GM10266 (cell line): ENCODE measurements at regions not wholly inside any gene's neighbourhood (a gene's known extent, or its start where the extent isn't known, plus 50 kb on each side); places are given as distances from the start of the nearest gene placed in this dataset.

Experiments
- DNase-seq: peaks from one replicate; pipeline ENCODE4 v3.0.0; 2012; ENCODE audit errors: extremely low spot score
- TF ChIP-seq, protein P1 (sequence below): IDR thresholded peaks from 2 replicates; pipeline ENCODE4 v1.5.1; 2012; ENCODE audit warnings: mild to moderate bottlenecking, low read depth; ENCODE audit not compliant: control insufficient read depth, insufficient read depth; ENCODE audit errors: missing control alignments

DNA sequence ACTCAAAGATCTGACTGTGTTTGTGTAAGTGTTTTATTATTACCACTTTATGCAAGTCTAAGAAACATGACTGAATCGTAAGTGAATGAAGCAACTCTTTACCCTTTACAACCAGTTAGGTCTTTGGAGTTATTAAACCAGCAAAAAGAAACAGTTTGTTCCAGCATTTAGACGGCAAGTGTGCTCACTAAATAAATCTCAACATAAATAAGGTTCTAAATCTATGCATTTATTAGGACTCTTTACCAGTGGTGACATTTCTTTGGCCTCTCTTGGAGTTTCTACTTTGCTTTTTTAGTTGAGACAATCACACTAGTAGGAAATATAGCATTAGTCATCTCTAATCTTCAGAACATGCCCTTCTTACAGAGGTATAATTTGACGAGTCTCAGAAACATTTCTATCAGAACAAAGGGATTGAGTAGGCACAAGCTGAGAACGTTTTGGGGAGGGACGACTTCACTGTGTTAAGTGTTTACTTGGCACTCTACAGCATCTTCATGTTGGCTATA is 739.9 kb upstream of the NR2F2 start:
- TF ChIP-seq, protein P1, sequence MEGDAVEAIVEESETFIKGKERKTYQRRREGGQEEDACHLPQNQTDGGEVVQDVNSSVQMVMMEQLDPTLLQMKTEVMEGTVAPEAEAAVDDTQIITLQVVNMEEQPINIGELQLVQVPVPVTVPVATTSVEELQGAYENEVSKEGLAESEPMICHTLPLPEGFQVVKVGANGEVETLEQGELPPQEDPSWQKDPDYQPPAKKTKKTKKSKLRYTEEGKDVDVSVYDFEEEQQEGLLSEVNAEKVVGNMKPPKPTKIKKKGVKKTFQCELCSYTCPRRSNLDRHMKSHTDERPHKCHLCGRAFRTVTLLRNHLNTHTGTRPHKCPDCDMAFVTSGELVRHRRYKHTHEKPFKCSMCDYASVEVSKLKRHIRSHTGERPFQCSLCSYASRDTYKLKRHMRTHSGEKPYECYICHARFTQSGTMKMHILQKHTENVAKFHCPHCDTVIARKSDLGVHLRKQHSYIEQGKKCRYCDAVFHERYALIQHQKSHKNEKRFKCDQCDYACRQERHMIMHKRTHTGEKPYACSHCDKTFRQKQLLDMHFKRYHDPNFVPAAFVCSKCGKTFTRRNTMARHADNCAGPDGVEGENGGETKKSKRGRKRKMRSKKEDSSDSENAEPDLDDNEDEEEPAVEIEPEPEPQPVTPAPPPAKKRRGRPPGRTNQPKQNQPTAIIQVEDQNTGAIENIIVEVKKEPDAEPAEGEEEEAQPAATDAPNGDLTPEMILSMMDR = no peak
- DNase-seq = no peak

DNA sequence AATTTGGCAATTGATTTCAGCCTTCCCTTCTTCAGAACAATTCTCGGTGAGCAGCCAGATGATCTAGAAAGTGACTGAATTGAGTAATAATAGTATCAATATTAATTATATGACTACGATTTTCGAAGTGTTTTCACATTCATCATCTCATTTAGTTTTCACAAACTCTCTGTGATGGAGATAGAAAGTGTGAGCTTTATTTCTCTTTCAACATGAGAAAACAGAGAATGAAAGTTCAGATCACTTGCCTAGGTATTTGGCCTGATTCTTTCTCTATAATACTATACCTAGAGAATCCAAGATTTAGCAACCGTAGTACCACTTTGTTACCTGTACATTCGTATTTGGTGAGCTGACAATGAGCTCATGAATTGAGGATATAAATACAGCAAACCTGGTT is 739.2 kb upstream of the NR2F2 start:
- TF ChIP-seq, protein P1 = no peak
- no peak for DNase-seq

DNA sequence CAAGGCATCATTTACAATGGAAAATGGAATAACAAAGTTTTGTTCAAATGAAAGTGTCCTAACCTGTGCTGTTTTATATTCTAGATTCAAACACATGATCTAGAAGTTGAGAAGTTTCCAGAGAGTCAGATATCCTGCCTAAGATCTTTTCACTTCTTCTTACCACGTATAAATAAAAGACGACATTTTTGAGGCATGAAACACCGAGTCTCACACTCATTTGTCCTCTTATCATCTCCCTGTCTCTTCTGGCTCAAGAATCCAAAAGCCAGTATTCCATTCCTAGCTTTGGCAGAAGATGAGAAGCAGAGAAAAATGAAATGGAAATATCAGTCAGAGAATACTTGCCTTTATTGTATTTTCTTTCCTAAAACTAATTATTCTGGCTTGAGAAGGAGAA is 738.6 kb upstream of the NR2F2 start:
- DNase-seq = no peak
- TF ChIP-seq, protein P1 = no peak

DNA sequence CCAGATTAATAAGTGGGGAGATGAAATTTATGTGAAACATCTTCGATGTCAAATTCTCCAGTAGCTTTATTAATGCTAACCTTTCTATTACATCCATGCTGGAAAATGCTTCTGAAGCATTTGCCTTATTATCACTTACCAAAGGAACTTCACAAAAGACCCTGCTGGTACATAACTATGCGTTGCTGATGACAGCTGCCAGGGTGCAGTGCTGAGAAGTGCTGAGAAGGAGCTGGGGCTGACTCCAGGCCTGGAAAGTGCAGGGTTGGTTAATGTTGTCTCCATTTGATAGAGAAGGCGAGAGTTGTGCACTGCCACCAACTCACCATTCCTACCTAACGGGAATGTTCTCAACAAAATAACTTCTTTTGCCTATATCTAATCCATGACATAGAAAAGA is 736.0 kb upstream of the NR2F2 start:
- no peak for DNase-seq
- TF ChIP-seq, protein P1 = no peak

DNA sequence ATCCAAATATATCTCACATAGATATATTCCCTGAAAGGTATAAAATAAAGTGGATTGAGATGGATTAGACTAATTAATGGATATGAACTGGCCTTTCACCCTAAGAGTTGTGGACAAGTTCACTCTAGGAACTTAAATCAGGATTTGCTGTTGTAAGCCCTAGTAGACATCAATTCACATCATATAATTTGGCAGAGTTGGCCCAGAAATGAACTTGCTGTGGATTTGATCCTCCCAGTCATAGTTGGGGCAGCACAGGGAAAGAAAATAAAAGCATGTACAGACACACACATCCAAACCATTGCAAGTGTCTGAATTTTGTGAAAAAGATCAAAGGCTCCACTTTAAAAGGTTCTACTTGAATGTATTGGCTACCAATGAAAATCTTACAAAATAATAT is 734.7 kb upstream of the NR2F2 start:
- DNase-seq = no peak
- TF ChIP-seq, protein P1 = no peak

DNA sequence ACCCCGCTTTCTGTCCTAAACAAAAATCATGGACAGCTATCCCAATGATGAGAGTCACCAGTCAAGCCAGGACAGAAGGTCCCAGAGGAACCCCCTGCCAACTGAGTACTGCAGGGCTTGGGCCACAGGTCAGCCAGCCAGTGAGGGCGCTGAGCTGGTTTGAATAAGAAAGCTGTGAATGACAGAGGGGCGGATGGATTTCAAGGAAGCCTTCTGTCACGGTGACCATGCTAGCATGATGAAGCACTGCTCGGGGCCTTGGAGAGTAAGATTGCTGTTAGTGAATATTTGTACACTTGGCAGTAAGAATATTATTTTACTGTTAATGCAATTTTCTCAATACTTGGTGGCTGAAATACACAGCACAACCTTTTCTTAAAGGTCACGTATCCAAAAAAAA is 734.0 kb upstream of the NR2F2 start:
- TF ChIP-seq, protein P1 = no peak
- DNase-seq = no peak

DNA sequence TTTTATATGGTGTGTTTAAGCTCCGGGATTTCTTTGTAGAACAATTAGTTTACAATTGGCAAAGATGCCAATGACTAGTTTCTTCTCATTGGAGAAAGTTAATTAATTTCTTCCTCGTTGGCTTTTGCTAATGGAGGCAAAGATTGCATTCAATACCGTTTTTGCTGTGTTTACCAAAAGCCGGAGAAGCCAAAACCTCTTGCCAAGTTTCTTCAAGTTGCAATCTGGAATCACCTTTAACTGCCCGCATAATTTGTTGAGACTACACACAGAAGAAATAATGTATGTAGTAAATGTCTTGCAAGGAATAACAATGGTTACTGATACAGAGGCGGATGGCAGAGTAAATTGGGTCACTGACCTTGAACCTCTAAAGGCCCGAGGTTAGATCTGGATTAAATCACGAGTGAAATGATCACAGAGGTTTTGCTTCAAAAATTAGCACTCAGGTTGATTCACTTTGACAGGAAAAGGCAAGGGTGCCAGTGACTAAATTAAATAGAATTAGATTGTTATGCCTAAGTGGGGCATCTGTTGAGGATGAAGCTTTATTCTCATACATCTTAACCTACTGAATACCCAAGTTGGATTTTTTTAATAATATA is 732.1 kb upstream of the NR2F2 start:
- TF ChIP-seq, protein P1 = no peak
- no peak for DNase-seq
